ENCODE measurements at regions not wholly inside any gene's neighbourhood (a gene's known extent, or its start where the extent isn't known, plus 50 kb on each side); places are given as distances from the start of the nearest gene placed in this dataset.
"Not testable (repeated sequence)": the region's sequence is repeated elsewhere in the genome, so short reads cannot be mapped to it uniquely, and the experiment has no call there.

DNA sequence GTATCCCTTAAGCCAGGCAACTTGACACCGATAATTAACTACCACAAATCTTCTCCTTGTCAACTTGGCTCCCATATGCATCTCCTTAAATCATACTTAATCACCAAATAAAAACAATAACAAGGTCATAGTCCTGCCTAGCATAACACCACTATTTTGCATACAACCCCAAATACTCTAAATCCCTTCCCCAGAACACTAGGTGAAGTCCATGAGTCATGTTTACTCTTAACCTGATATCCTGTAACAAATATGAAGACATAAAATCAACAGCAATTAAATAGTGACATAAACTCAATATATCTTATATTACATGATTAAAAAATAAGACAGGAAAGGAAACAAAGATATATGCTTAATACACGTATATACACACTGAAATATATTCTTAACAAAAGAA, 362.0 kb downstream of the ETV1 start:
- TF ChIP-seq, protein P1, sequence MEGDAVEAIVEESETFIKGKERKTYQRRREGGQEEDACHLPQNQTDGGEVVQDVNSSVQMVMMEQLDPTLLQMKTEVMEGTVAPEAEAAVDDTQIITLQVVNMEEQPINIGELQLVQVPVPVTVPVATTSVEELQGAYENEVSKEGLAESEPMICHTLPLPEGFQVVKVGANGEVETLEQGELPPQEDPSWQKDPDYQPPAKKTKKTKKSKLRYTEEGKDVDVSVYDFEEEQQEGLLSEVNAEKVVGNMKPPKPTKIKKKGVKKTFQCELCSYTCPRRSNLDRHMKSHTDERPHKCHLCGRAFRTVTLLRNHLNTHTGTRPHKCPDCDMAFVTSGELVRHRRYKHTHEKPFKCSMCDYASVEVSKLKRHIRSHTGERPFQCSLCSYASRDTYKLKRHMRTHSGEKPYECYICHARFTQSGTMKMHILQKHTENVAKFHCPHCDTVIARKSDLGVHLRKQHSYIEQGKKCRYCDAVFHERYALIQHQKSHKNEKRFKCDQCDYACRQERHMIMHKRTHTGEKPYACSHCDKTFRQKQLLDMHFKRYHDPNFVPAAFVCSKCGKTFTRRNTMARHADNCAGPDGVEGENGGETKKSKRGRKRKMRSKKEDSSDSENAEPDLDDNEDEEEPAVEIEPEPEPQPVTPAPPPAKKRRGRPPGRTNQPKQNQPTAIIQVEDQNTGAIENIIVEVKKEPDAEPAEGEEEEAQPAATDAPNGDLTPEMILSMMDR (conservative IDR thresholded peaks at IDR 0.05) = no peak
- no peak overlapping the region for H3K27ac ChIP-seq

DNA sequence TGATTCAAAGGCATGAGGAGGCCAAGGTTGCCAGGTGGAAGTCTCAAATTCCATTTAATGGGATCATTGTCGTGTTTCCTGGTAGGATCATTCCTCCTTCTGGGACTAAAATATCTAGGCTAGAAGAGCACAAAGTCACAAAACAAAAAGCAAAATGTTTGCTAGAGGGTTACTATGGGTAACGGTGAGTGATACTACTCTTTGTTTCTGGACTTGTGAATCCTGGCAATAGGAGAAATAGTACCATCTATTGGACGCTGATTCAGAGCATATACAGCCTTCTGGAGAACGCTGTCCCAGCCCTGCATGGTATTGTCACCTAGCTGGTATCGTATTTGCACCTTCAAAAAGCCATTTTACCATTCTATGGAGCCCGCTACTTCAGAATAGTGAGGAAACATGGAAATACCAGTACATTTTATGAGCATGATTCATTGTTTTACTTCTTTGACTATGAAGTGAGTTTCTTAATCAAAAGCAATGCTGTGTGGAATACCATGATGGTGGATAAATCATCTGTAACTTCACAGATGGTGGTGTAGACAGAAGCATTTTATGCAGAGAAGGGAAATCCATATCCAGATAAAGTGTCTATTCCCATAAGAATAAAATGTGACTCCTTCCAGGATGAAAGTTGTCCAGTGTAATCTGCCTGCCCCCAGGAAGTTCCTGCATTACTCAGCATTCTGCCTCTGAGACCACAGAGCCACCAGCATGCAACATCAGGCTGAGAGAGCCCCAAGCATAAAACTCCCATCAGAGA, 361.0 kb downstream of the ETV1 start:
- H3K27ac ChIP-seq = no peak overlapping the region
- TF ChIP-seq, protein P1 (conservative IDR thresholded peaks at IDR 0.05) = no peak

DNA sequence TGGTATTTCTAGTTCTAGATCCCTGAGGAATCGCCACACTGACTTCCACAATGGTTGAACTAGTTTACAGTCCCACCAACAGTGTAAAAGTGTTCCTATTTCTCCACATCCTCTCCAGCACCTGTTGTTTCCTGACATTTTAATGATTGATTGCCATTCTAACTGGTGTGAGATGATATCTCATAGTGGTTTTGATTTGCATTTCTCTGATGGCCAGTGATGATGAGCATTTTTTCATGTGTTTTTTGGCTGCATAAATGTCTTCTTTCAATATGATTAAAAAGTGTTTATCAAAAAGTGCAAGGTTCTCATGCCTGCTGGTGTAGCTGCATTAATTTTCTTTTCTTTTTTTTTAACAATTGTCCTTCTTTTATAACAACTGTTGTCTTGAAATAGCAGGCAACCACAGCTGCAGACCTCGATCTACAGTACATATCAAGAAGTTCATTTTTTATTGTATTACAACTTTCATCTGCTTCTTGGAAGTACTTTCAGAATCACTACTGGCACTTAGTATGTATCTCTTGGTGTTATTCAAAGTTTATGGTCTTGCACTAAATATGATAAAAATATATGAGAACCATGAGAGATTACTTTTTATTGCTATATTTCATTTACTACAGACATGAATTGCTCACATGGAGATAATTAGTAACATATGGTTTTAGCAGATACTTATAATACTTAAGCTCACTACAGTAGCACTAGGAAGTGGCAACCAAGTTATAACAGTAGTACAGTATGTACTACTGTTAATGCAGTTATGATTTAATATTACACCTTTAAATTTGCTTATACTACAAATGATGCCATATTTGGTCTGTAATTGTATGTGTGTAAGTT, 358.0 kb downstream of the ETV1 start:
- H3K27ac ChIP-seq = not testable (repeated sequence)

DNA sequence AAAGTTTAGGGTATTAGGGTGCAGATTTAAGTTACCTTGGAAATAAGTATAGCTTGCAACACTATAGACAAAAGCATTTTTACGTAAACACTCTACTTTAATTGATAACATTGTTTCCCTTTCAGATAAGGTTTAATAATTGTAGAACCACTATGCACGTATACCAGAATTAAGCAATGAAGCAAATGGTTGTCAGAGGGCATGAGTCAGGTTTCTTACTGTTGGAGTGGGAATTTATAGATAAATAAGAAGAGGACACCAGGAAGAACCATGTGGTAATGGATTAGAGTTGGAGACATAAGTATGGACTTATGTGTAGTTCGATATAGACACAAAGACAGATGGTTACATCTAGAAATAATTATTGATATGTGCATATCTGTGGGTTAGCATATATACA, 355.6 kb downstream of the ETV1 start:
- no peak overlapping the region for H3K27ac ChIP-seq
- TF ChIP-seq, protein P1 (conservative IDR thresholded peaks at IDR 0.05) = no peak

DNA sequence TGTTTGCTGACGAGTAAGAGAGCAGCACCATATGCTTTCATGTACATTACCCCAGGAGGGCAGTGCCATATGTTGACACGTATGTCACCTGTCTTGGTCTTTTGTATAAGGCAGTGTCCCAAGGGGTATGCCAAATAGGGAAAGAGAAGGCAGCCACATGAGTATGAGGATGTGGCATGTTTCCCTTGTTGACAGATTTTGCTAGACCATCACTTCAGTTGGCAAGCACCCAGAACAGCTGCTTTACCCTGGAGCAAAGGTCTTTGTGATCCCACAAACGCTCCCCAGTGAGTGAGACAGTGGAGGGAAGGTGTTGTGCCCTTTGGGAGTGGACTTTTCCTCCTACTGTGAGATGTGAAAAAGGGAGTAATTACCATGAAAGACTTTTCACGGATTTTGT, 350.1 kb downstream of the ETV1 start:
- TF ChIP-seq, protein P1 (conservative IDR thresholded peaks at IDR 0.05) = no peak
- no peak overlapping the region for H3K27ac ChIP-seq

DNA sequence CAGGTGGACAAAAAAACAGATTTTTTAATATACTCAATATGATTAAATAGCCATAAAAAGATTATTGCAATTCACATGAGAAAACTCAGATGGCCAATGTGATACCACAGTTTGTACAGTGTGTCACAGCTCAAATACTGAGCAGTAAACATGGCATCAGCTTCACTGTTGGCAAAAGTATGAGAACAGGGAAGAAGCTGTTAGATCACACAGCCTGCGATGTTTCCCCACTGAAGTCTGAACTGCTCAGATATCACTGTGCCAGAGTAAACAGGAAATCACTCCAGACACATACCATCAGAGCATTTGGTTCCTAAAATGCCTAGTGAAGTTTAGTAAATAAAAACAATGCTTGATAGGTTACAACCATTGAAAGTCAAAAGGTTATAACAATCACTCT, 347.8 kb downstream of the ETV1 start:
- H3K27ac ChIP-seq = no peak overlapping the region
- TF ChIP-seq, protein P1 (conservative IDR thresholded peaks at IDR 0.05) = no peak

DNA sequence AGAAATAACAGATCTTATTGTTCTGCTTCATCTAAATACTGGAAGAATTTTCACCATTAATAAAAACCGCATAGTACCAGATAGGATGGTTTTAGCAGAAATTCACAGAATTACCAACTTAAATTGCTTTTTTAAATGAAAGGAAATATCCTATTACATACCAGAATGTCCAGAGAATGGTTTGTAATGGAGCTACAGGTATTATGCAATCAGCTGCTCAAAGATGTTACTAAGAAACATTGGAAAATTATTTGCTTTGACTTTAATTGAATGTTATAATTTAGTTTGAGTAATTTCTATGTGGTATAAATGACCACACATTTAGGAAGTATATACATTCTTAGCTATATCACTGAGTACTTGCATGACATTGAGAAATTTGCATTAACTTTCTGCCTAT, 338.3 kb downstream of the ETV1 start:
- no peak overlapping the region for H3K27ac ChIP-seq
- TF ChIP-seq, protein P1 (conservative IDR thresholded peaks at IDR 0.05) = no peak

DNA sequence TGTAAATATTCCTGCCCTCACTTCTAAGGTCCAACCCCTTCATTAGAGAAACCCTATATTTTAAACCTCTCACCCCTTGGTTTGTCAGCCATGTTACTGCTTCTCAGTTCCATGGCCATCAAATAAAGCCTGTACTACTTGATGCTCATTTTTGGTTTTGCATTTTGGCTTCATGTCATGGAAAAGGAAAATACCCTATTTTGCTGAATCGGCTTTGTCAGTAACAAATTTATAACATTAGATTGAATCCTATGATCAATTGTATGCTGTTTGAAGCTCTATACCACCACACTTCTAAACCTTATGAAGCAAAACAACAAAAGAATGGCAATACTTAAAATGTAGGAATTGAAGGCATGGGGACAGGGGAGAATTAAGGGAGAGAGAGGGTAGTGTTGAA, 333.1 kb downstream of the ETV1 start:
- no peak overlapping the region for H3K27ac ChIP-seq
- TF ChIP-seq, protein P1 (conservative IDR thresholded peaks at IDR 0.05) = no peak

Measured in VCaP (cell line).